Tibial artery (tissue), 4 donors: ENCODE measurements at regions not wholly inside any gene's neighbourhood (a gene's known extent, or its start where the extent isn't known, plus 50 kb on each side); places are given as distances from the start of the nearest gene placed in this dataset.

Source experiments
- DNase-seq, 2 donors: peaks; one replicate each; pipeline ENCODE4 v3.0.0-alpha.2; 2019
- H3K27ac ChIP-seq, 2 donors: fragments of 200-600 bp; sonication (generic) in 1 of 2; 1 replicate in 1 of 2; 2 replicates in 1 of 2; pipeline ENCODE4 v1.5.1; 2018 to 2019; ENCODE audit warnings: mild to moderate bottlenecking in 1 of 2
- H3K27me3 ChIP-seq, 2 donors: fragments of 200-600 bp; sonication (generic) in 1 of 2; one replicate each; pipeline versions ENCODE4 v1.5.1 to v1.6.0; 2016 to 2019
- H3K36me3 ChIP-seq, 3 donors: fragments of 200-600 bp; sonication (generic) in 2 of 3; one replicate each; pipeline ENCODE4 v1.5.1; 2016 to 2019; ENCODE audit warnings: mild to moderate bottlenecking in 2 of 3
- H3K4me1 ChIP-seq, 4 donors: fragments of 200-600 bp; sonication (generic) in 2 of 4; 1 replicate in 3 of 4; 2 replicates in 1 of 4; pipeline ENCODE4 v1.5.1; 2016 to 2019
- H3K4me3 ChIP-seq, 2 donors: fragments of 200-600 bp; sonication (generic) in 1 of 2; 1 replicate in 1 of 2; 2 replicates in 1 of 2; pipeline ENCODE4 v1.5.1; 2018 to 2019; ENCODE audit warnings: mild to moderate bottlenecking in 2 of 2
- H3K9me3 ChIP-seq, 3 donors: fragments of 200-600 bp; sonication (generic) in 1 of 3; one replicate each; pipeline ENCODE4 v1.5.1; 2016 to 2019
- intact Hi-C: fragments of 100-400 bp; cut with DNase I; formaldehyde crosslinking; loops from one replicate; pipeline ENCODE4 v1.15.0; 2023; ENCODE audit warnings: low total_unique reads
- TF ChIP-seq, protein P1 (sequence below), 2 experiments: fragments of 200-600 bp in 1 of 2; fragments of 450-650 bp in 1 of 2; IDR thresholded peaks; one replicate each; pipeline ENCODE4 v1.5.1; 2017 to 2019; ENCODE audit warnings: antibody characterized with exemption in 2 of 2, mild to moderate bottlenecking in 1 of 2, moderate library complexity in 1 of 2

GRCh38 chr3:168213920-168214319, 118.2 kb upstream of the GOLIM4 start:
- DNase-seq: no peak
- Histone ChIP-seq H3K9me3 (no peaks in the 10 kb centered on the region), H3K4me1 (no peaks in the 10 kb centered on the region), H3K4me3 (no peak overlapping the region), H3K27ac (no peak overlapping the region), H3K36me3 (no peaks in the 10 kb centered on the region), H3K27me3 (no peaks in the 10 kb centered on the region)
- TF ChIP-seq, protein P1, sequence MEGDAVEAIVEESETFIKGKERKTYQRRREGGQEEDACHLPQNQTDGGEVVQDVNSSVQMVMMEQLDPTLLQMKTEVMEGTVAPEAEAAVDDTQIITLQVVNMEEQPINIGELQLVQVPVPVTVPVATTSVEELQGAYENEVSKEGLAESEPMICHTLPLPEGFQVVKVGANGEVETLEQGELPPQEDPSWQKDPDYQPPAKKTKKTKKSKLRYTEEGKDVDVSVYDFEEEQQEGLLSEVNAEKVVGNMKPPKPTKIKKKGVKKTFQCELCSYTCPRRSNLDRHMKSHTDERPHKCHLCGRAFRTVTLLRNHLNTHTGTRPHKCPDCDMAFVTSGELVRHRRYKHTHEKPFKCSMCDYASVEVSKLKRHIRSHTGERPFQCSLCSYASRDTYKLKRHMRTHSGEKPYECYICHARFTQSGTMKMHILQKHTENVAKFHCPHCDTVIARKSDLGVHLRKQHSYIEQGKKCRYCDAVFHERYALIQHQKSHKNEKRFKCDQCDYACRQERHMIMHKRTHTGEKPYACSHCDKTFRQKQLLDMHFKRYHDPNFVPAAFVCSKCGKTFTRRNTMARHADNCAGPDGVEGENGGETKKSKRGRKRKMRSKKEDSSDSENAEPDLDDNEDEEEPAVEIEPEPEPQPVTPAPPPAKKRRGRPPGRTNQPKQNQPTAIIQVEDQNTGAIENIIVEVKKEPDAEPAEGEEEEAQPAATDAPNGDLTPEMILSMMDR (IDR thresholded peaks at IDR 0.05): no peak
- intact Hi-C loops: loop anchor here (10.0 kb wide), 1 partner anchor 251 kb away; no protein-coding TSS in a partner anchor

- Histone ChIP-seq H3K4me3 (no peak overlapping the region), H3K9me3 (no peaks in the 10 kb centered on the region), H3K27ac (no peak overlapping the region), H3K27me3 (no peaks in the 10 kb centered on the region), H3K36me3 (no peaks in the 10 kb centered on the region), H3K4me1 (no peaks in the 10 kb centered on the region)
- no peak for DNase-seq
- TF ChIP-seq, protein P1 (IDR thresholded peaks at IDR 0.05): no peak
- intact Hi-C loops: loop anchor here (10.0 kb wide), 1 partner anchor 252 kb away; no protein-coding TSS in a partner anchor
Observed at GRCh38 chr3:168212664-168213285, 117.1 kb upstream of the GOLIM4 start.

DNA sequence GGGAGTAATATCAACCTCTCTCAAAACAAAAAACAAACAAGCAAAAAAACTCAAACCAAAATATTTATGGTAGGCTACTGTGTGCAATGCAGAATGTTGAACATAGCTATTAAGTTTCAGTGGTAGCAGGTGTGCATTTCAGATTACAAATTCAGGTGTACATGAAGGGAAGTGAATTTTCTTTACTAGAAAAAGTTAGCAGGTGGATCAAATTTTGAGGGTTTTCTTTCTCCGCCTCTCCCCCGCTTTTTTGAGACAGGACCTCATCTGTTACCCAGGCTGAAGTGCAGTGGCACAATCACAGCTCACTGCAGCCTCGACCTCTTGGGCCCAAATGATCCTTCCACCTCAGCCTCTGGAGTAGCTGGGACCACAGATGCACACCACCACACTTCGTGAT, 109.7 kb upstream of the GOLIM4 start:
- H3K27ac ChIP-seq: no peak overlapping the region
- no peaks in the 10 kb centered on the region for H3K36me3 ChIP-seq
- no peaks in the 10 kb centered on the region for H3K9me3 ChIP-seq
- H3K4me1 ChIP-seq: no peaks in the 10 kb centered on the region
- H3K27me3 ChIP-seq: no peaks in the 10 kb centered on the region
- DNase-seq: no peak
- TF ChIP-seq, protein P1 (IDR thresholded peaks at IDR 0.05): no peak
- intact Hi-C loops: loop anchor here (5.0 kb wide), 1 partner anchor 642 kb away; no protein-coding TSS in a partner anchor
- no peak overlapping the region for H3K4me3 ChIP-seq

- Histone ChIP-seq H3K9me3 (no peaks in the 10 kb centered on the region), H3K4me1 (no peaks in the 10 kb centered on the region), H3K27me3 (peaks cover 0 to 5% of the 10 kb centered on the region in 2 donors), H3K4me3 (no peak overlapping the region), H3K27ac (no peak overlapping the region), H3K36me3 (no peaks in the 10 kb centered on the region)
- no peak for DNase-seq
- intact Hi-C loops: no loop called here
- TF ChIP-seq, protein P1 (IDR thresholded peaks at IDR 0.05): no peak
Observed at GRCh38 chr3:168197162-168197561, 101.4 kb upstream of the GOLIM4 start.

DNA sequence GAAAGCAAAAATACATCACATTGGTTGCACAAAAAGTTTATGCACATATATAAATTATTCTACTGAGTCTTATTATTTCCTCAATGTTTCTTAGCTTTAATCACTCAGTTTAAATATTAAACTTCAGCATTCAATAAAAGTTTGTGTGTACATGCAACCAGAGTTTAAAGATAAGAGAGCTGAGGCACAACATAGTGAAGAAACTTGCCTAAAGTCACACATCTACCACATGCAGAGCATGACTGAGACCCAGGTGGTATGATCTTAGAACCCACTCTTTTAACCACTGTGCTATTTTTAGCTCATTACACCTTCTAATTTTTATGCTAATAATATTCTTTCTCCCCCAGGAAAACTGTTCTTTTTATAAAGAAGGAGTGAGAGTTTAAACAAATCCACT, 96.1 kb upstream of the GOLIM4 start:
- no peak for DNase-seq
- no peaks in the 10 kb centered on the region for H3K4me1 ChIP-seq
- H3K36me3 ChIP-seq: no peaks in the 10 kb centered on the region
- intact Hi-C loops: no loop called here
- H3K9me3 ChIP-seq: no peaks in the 10 kb centered on the region
- TF ChIP-seq, protein P1 (IDR thresholded peaks at IDR 0.05): no peak
- H3K4me3 ChIP-seq: no peak overlapping the region
- no peak overlapping the region for H3K27ac ChIP-seq
- H3K27me3 ChIP-seq: peaks cover 0 to 2% of the 10 kb centered on the region in 2 donors
